ENCODE measurements at regions not wholly inside any gene's neighbourhood (a gene's known extent, or its start where the extent isn't known, plus 50 kb on each side); places are given as distances from the start of the nearest gene placed in this dataset.

DNA sequence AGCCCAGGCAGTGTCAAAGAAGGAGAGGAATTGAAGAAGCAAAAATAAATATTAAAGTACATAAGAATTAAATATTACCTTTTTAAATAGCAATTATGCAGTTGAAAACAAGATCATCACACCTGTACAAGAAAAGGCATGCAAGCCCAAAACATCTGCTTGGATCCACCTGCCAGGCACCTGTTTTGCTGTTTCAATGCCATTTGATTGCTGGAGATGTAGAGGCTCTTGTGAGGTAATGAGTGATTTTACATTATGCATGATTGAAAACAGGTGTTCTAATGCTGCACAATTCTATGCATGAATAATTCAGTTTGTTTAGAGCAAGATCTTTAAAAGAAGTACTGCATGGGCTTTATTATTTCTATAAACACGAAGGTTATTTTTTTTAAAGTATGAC lies 700.6 kb upstream of the ZEB2 start:
- no peak for DNase-seq (ENCODE audit: low read depth in 3 of 3)

DNA sequence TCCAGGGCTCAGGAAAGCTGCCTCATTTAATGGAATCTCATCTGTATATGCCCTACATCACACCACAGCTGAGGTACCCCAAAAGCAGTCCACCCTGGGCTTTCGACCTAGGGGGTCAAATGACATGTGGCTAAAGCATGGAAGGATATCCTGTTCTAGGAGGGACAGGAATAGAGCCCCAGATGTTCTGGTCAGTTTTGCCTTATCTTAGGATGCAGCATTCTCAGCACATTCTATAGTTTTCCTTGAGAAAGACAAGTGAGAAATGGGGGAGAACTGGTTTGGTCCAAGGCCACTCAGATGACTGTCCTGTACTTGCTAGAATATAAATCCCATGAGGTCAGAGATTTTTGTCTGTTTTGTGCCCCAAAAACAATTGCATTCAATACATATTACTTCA lies 688.0 kb upstream of the ZEB2 start:
- DNase-seq (ENCODE audit: low read depth in 3 of 3) = no peak

DNA sequence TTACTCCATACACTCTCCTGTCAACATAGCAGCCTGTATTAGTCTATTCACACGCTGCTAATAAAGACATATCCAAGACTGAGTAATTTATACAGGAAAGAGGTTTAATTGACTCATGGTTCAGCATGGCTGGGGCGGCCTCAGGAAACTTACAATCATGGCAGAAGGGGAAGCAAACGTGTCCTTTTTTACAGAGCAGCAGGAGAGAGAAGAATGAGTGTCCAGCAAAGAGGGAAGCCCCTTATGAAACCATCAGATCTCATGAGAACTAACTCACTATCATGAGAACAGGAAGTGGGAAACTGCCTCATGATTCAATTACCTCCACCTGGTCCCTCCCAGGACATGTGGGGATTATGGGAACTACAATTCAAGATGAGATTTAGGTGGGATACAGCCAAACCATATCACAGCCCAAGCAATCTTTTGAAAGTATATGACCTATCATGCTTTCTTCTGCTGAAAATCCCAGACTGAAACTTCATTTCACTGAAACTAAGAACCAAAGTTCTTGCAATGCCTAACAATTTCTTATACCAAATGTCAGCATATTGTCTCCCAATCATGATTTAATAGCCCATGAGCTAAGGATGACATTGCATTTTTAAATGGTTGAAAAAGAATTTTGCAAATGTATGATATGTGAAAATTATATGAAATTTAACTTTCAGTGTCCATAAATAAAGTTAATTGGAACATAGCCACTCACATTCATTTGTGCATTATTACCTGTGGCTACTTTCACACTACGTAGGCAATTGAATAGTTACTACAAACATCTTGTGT lies 686.8 kb upstream of the ZEB2 start:
- no peak for DNase-seq (ENCODE audit: low read depth in 3 of 3)

DNA sequence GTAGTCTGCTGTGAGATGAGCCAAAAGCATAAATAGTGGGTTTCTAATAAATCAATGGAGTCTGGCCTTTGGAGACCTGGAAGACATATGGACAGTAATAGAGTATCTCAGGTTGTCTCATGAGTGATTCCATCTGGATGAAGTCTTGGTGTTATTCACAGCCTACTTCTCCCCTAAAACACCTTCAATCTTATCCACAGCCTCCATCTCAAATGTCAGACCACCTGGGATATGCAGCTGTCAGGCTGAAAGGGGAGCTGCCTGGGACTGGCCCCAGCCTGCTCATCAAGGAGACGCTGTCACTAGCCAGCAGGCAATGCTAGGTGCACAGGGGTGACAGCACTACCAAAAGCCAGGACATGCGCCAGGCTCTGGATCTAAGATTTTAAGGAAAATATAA lies 684.0 kb upstream of the ZEB2 start:
- no peak for DNase-seq (ENCODE audit: low read depth in 3 of 3)

DNA sequence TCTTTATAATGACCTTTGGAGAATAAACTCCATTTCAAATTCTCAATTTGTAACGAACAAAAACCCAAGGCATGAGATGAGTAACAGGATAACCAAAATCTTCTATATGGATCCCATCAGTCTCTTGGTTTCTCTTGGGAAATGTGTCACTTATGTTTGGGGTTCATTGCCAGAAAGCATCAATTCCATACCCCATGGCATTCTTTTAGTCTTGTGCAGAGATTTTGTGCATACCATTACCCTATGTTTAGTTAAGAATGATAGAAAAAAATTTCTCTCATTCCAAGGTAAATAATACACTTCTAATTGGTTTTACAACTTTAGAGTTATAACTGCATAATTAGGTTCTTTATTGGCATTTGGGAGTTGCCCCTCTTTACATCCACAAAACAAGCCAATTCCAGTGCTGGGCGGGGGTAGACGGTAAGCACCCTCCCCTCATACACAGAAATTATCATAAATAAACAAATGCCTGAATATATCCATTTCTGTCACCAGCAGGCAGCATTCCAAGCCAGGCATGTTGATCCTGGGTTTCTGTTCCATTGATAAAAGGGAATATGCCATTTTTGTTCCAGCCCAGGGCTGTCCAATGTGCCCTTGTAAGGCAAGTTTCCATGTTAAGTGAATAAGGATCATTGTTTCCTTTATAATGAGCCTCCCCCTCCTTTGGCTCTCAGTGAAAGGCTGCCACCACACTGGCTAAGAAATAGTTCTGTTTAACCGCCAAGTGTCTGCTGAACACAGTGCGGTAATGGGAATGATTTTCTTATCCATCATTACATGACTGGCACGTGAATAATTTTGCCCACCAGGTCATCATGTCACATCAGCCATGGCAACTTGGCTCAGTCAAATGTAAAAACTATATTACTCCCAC lies 680.1 kb upstream of the ZEB2 start:
- no peak for DNase-seq (ENCODE audit: low read depth in 3 of 3)

DNA sequence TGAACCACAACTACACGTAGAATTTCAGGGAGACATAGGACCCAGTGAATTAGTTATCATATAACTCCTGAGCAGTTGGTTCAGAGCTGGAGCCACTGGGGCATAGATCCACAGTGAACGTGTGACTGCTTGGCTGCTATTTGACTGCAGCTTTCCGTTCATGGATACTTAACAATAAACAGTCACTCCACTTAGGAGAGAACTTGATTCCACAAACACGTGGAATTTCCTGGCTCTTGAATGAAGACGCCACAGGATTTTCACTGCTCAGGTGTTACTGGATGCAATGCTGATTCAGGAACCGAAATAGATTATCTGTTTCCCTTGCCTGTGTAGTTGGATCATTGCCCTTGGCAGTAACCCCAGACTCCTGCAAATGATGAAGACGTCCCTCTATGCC lies 679.1 kb upstream of the ZEB2 start:
- DNase-seq (ENCODE audit: low read depth in 3 of 3) = no peak

DNA sequence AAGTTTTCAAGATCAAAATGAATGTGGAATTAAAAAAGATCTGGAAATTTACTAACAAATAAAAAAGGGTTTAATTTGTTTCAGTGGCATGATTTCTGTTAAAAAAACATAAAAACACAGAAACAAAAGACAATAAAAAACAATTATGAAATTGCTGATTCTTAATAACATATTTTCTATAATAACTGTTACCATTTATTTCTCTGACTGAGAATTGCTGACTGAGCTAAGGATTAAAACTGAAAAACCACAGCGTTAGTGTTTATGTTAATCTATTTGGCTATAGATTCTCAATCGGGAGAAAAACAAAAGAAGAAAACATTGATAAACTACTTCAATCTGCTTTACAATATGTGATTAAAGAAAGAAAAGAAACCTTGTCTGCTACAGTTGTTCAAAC lies 678.6 kb upstream of the ZEB2 start:
- DNase-seq (ENCODE audit: low read depth in 3 of 3) = no peak

DNA sequence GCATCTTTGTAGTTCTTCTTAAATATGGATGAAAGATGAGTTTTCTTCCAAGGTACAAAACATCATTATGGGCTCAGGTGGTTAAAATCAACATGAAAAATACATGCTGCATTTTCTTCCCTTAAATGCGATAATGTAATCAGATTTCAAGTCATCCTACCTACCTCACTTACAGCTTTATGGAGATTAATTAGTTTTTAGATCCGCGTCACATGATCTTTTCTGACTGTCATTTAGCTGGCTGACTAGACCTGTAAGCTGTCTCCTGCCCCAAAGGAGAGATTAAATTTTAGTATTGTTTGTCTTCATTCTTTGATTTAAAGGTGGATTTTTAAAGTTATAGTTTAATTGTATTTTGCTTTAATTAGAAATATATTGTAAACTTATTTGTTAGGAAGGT lies 678.0 kb upstream of the ZEB2 start:
- no peak for DNase-seq (ENCODE audit: low read depth in 3 of 3)

DNA sequence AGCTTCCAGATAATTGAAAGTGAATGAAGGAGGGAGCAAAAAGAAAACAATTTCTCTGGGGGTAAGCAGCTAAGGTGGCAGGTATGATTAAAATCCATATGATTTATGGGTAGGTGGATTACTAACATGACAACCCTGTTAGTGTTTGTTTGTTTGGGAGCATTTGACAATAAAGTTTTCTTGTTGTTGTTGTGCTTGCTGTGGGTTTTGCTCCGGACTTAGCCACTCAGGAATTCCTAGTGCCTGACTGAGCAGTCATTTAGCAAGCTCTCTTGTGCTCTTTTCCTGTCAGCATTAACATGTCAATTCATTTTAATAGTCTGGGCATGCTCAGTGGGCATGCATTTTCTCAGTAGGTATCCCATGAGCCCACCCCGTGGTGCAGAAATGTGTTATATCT lies 674.8 kb upstream of the ZEB2 start:
- DNase-seq (ENCODE audit: low read depth in 3 of 3) = no peak

DNA sequence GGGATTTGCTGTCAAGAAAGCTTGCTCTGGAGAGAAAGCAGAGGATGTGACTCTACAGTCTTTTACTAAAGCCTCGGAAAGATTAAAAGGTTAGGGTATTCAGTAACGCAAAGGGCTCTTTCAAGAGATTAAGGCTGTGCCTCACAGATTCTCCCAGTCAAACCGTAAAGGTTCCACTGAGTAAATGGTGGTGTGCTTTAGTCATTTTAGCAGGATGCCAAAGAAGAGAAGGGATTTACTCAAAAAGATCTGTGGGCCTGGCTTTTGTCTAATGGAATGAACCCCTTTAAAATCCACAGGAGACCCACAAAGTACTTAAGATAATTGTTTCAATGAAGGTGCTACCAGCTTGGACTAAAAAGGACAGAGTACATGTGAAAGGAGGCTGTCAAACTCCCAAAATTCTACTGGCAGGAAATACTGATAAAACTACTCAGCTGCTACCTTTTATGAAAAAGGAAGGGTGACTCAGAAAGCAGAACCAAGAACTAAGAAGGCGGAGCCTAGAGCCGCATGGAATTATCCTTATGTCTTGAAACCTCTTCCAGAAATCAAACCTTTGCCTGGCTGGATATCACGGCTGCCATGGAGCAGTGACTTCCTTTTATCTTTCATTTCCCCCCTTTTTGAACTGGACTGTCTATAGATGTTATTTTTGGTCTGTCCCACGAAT lies 670.2 kb upstream of the ZEB2 start:
- no peak for DNase-seq (ENCODE audit: low read depth in 3 of 3)

DNA sequence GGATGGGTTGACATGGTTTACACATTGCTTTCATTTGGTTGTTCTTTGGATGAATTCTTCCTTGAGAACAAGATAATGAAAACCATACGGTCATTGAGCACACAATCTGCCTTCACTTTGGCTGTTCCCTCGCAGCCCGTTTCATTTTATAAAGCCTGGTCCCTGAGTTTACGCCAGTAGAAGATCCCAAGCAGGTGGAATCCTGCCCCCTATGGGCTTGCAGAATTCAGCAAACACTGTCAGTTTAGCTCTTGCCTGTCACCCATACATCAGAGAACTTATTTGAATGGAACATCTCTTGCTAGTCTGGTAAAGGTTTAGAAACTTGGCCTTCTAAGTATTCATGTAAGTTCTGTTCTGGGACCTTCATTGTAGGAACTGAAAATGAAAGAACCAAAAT lies 666.4 kb upstream of the ZEB2 start:
- no peak for DNase-seq (ENCODE audit: low read depth in 3 of 3)

DNA sequence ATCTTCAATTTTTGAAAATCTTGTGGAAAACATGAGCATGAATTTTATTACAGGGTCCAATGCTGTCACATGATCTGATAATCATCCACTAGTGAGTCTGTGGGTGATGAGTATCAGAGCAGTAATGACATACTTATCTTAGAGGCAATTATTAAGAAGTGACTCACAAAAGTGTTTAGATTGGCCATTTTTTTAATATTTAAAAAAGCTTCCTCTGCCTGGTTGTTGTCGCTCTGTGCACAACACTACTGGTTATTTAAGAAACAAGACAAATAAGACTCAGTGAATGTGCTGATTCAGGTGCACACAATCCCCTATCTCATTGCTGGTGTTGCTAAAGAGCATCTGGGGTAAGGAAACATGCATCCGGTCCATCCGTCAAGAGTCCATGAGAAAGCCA lies 665.8 kb upstream of the ZEB2 start:
- no peak for DNase-seq (ENCODE audit: low read depth in 3 of 3)

DNA sequence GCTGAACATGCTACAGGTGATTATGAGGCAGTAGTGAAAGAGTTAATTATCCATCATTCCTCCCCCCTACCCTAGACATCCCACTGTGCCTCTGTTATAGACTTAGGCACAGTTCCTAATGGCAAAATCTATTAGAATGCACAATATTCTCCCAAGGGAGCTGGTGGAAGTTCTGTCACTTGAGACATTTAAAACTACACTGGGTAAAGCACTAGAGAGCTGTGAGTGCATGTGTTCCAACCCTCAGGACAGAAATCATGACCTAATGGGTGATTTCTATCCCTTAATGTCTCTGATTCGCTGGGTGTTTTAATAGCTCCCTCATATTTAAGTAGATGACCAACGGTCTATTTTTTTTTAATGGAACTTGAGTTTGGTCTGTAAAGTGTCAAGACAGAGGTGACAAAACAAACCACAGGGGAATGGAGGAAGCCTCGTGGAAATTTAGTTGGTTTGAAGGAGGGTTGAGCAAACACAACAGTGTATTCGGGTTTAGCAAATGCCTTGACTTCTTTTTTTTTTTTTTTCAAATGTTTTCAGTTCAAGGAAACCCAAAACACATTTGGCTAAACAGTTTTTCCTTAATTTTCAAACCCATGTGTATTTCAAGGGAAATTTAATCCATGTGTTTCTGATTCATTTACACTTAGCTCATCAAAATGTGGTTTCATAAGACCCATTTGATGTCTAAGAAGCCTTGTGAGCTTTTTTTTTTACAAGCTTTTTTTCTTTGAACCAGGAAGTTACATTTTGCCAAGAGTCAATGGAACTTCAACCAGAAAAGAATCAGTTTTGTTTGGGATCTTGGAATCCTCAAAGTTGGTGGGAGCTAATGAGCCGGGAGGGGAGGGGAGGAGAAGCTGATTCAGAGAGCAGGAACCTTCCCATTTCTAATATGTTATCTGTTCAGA lies 665.1 kb upstream of the ZEB2 start:
- DNase-seq (ENCODE audit: low read depth in 3 of 3) = no peak

DNA sequence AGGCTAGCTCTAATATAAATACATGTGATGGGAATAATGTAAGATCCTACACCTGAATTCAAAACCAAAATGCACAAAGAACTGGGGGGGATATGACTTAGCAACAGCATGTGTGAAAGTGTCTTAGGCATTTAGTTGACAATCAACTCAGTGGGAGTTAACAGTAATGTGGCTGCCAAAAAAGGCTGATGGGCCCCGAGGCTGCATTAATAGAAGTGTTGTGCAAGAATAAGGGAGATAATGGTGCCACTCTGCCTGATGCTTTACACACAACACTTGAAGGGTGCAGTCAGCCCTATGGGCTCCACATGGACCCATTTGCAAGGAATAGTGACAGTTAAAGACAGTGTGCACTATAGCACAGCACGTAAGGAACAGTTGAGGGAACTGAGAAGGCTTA lies 649.4 kb upstream of the ZEB2 start:
- no peak for DNase-seq (ENCODE audit: low read depth in 3 of 3)

DNA sequence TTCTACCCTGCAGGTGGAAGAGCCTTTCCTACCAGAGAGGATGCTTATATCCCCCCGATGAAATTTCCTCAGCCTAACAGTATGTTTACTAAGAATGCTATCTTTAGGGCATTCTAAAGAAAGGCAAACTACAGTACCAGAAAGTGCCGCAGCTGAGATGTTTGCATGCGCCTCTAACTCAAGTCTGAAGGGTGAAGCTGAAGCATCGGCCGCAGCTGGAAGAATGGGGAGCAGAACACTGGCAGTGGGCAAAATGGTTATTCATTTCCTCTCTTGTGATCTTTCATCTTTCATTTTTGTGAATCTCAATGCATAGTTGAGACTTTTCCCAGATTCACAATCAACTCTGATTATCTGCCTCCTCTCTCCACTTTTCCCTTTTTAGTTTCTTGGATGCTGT lies 648.2 kb upstream of the ZEB2 start:
- no peak for DNase-seq (ENCODE audit: low read depth in 3 of 3)

DNA sequence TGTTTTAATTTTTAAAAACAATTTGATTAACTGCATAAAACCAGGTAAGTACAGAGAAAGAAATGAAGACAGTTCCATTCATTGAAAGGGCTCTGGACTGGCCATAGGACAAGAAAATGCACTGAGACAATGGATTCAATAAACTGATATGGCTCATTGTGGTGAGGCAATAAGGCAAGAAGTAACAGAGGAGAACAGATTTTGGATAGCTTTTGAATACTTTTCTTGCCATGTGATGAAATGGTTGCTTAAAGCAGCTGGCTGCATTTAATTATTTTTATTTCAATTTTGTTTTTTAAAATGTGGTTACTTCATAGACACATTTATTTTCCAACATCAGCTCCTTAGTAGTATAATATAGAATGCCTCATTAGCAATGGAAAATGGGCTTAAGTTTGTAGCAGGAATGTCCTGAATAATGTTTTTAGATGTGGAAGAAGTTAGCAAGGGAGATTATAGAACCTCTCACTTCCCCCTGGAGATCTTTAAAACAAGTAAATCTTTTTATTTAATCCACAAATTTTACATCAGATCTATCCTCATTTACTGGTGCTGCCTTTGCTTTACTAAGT lies 646.9 kb upstream of the ZEB2 start:
- no peak for DNase-seq (ENCODE audit: low read depth in 3 of 3)

DNA sequence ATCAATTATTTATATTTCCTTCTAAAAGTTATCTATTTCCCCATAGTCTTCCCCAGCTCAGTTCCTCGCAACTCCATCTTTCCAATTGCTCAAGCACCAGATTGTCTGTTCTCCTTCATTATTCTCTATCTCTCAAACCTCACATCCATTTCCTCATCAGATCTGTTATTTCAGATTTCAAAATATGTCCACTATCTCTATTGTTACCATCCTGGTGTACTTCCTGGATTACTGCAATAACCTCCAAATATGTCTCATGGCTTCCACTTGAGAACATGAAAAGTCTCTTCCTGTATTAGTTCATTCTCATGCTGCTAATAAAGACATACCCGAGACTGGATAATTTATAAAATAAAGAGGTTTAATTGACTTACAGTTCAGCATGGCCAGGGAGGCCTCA lies 641.7 kb upstream of the ZEB2 start:
- no peak for DNase-seq (ENCODE audit: low read depth in 3 of 3)

DNA sequence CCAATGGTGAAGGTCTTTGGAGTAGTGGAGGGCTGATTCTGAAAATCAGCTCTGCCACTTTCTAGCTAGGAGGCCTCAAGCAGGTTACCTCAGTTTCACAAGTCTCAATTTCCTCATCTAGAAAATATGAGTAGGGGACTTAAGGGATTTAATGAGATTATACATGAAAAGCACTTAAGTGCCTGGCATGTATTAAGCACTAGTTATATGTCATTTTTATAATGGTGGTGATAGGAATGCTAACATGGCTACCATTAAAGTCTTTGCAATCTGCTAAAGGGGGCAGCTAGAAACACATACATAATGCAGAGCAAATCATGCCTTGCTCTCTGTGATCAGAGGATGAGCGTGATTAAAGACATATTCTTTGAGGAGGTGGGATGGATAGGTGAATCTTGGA lies 640.9 kb upstream of the ZEB2 start:
- DNase-seq (ENCODE audit: low read depth in 3 of 3) = no peak

DNA sequence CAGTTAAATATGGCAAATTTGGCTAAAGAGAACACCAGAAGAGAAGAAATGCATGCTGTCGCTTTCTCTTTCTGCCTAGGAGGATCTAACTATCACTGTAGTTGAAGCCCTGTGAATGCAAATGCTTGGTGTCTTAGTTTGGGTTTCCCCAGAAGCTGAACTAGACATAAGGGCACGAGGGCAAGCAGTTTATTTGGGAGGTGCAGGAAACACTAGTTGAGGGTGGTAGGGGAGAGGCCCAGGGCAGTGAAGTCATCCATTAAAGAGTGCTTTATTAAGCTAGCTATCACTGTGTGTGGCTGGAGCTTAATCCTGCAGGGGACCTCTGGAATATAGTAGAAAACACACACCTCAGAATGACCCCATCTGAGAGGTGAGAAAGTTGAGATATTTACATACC lies 639.8 kb upstream of the ZEB2 start:
- no peak for DNase-seq (ENCODE audit: low read depth in 3 of 3)

DNA sequence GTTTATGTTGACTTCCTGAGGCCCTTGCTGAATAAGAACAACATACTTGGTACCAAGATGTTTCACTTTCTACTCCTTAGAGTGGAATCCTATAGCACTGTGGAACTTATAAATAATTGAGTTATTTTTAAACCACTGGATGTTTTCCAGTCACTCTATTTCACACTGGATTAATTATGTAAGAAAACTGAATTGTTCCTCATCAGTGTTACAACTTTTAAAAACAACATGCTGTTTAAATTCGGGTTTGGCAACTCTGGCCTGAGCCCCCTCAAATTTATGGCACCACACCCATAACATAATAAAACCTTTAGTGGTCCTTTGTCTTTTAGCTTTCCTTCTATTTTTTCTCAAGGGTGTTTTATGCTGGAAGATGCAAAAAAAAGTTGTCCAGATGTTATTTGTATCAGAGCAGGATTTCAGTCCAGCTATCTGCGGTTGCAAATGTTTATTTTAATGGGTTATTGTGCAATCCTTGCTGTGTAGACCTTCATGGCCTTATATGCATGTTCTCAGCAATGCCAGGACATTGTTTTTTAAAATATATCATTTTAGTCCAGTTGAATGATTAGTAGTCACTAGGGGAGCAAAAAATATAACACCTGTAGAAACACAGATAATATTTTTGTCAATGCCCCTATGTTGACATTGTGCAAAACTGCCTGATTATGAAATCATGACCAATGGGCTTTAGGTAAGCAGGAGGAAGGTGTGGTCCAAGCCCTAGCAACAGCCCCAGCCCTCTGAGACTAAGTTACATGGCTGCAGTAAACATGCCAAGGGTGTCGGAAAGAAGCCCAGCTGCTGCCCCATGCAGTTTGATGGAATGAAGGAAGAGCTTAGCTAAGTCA lies 638.0 kb upstream of the ZEB2 start:
- no peak for DNase-seq (ENCODE audit: low read depth in 3 of 3)
